Keratinocyte (primary cell): ENCODE measurements at regions not wholly inside any gene's neighbourhood (a gene's known extent, or its start where the extent isn't known, plus 50 kb on each side); places are given as distances from the start of the nearest gene placed in this dataset.

Experiments
- DNase-seq: peaks from one replicate; pipeline ENCODE4 v3.0.0-alpha.2; 2011; ENCODE audit warnings: low read depth, missing footprints, low spot score
- FAIRE-seq: peaks from 2 replicates; lab custom pipeline; 2011; peaks lifted over from hg19 to GRCh38; lab: Jason Lieb, UNC
- H2AFZ ChIP-seq: 2 replicates; pipeline ENCODE4 v1.6.0; 2012; ENCODE audit warnings: low read length, control low read depth, inconsistent platforms; ENCODE audit not compliant: control insufficient read depth
- H3K27ac ChIP-seq: 2 replicates; pipeline ENCODE4 v1.5.1; 2011; ENCODE audit warnings: low read length; ENCODE audit not compliant: control insufficient read depth, insufficient read depth
- H3K27me3 ChIP-seq: 3 replicates; pipeline ENCODE4 v1.6.0; 2011; ENCODE audit warnings: low read length; ENCODE audit not compliant: control insufficient read depth, insufficient read depth; ENCODE audit errors: extremely low read depth
- H3K36me3 ChIP-seq, 2 experiments: 2 replicates in 1 of 2; 3 replicates in 1 of 2; pipeline ENCODE4 v1.5.1; 2011; ENCODE audit warnings: low read length in 2 of 2, mild to moderate bottlenecking in 1 of 2; ENCODE audit not compliant: control insufficient read depth in 2 of 2, insufficient read depth in 2 of 2; ENCODE audit errors: extremely low read depth in 1 of 2
- H3K4me1 ChIP-seq: 3 replicates; pipeline ENCODE4 v1.5.1; 2011; ENCODE audit warnings: low read length; ENCODE audit not compliant: control insufficient read depth, insufficient read depth; ENCODE audit errors: extremely low read depth
- H3K4me2 ChIP-seq: 3 replicates; pipeline ENCODE4 v1.6.0; 2011; ENCODE audit warnings: low read depth, low read length; ENCODE audit not compliant: control insufficient read depth, insufficient read depth; ENCODE audit errors: extremely low read depth
- H3K4me3 ChIP-seq, 3 experiments: fragments of 200-600 bp in 1 of 3; sonication (generic) in 1 of 3; 2 replicates in 2 of 3; 3 replicates in 1 of 3; pipeline ENCODE4 v1.5.1; 2011 to 2016; ENCODE audit warnings: low read length in 3 of 3, mild to moderate bottlenecking in 3 of 3, control low read depth in 2 of 3, inconsistent platforms in 1 of 3, low read depth in 1 of 3, mixed read lengths in 1 of 3, mixed run types in 1 of 3, moderate library complexity in 1 of 3; ENCODE audit not compliant: control insufficient read depth in 2 of 3, insufficient read depth in 2 of 3; ENCODE audit errors: extremely low read depth in 1 of 3
- H3K79me2 ChIP-seq: 2 replicates; pipeline ENCODE4 v1.6.0; 2012; ENCODE audit warnings: low read length; ENCODE audit not compliant: control insufficient read depth, insufficient read depth
- H3K9ac ChIP-seq: 3 replicates; pipeline ENCODE4 v1.6.0; 2011; ENCODE audit warnings: low read length; ENCODE audit not compliant: control insufficient read depth, insufficient read depth; ENCODE audit errors: extremely low read depth
- H3K9me1 ChIP-seq: 3 replicates; pipeline ENCODE4 v1.6.0; 2011; ENCODE audit warnings: low read length; ENCODE audit not compliant: control insufficient read depth, insufficient read depth; ENCODE audit errors: extremely low read depth
- H3K9me3 ChIP-seq: 2 replicates; pipeline ENCODE4 v1.5.1; 2012; ENCODE audit warnings: low read depth, low read length; ENCODE audit not compliant: control insufficient read depth
- H4K20me1 ChIP-seq: 3 replicates; pipeline ENCODE4 v1.6.0; 2011; ENCODE audit warnings: low read length; ENCODE audit not compliant: control insufficient read depth, insufficient read depth; ENCODE audit errors: extremely low read depth
- CTCF ChIP-seq, 3 experiments: IDR thresholded peaks in 1 of 3; conservative IDR thresholded peaks in 1 of 3; optimal IDR thresholded peaks in 1 of 3; 2 replicates in 2 of 3; 3 replicates in 1 of 3; pipeline versions ENCODE3 to v1.5.1; 2011; ENCODE audit warnings: low read length in 3 of 3, mild to moderate bottlenecking in 3 of 3, moderate library complexity in 2 of 3, control low read depth in 1 of 3, inconsistent platforms in 1 of 3; ENCODE audit not compliant: insufficient read depth in 2 of 3; ENCODE audit errors: extremely low read depth in 1 of 3
- EZH2 ChIP-seq: IDR thresholded peaks from one replicate; pipeline ENCODE4 v1.6.1; 2012; ENCODE audit warnings: inconsistent platforms, mild to moderate bottlenecking, low read length, moderate library complexity
- dilution Hi-C: fragments of 300-500 bp; cut with MboI; formaldehyde crosslinking; loops from one replicate; pipeline ENCODE4 v1.7.0; 2020; ENCODE audit warnings: low sequenced_read_pairs; ENCODE audit not compliant: extremely low pct_ligation_motif_present

- dilution Hi-C loops, result no loop called here
- Histone ChIP-seq H3K9ac (no peak overlapping the region), H3K4me1 (peaks cover 15% of the 10 kb centered on the region), H3K36me3 (no peaks in the 10 kb centered on the region), H3K9me3 (no peaks in the 10 kb centered on the region), H3K27ac (no peak overlapping the region), H3K9me1 (no peaks in the 10 kb centered on the region), H3K4me3 (no peak overlapping the region), H3K79me2 (no peaks in the 10 kb centered on the region), H2AFZ (no peak overlapping the region), H3K4me2 (no peak overlapping the region), H4K20me1 (no peaks in the 10 kb centered on the region), H3K27me3 (no peaks in the 10 kb centered on the region)
- FAIRE-seq (no peak), DNase-seq (no peak)
- TF ChIP-seq EZH2, result no peak
- no peak for TF ChIP-seq CTCF (optimal IDR thresholded peaks at IDR 0.05 in 1 of 3, IDR thresholded peaks at IDR 0.05 in 1 of 3, conservative IDR thresholded peaks at IDR 0.05 in 1 of 3; ENCODE audit: extremely low read depth in 1 of 3, insufficient read depth in 2 of 3, low read length in 3 of 3)
Measured at GRCh38 chr7:26553582-26553981, 261.9 kb downstream of the SNX10 start.

GRCh38 chr7:26554952-26555351 is 263.3 kb downstream of the SNX10 start:
- Histone ChIP-seq H3K4me2 (no peak overlapping the region), H4K20me1 (no peaks in the 10 kb centered on the region), H3K36me3 (no peaks in the 10 kb centered on the region), H2AFZ (no peak overlapping the region), H3K4me1 (peaks cover 6% of the 10 kb centered on the region), H3K27me3 (no peaks in the 10 kb centered on the region), H3K9ac (no peak overlapping the region), H3K79me2 (no peaks in the 10 kb centered on the region), H3K27ac (no peak overlapping the region), H3K9me3 (no peaks in the 10 kb centered on the region), H3K9me1 (no peaks in the 10 kb centered on the region), H3K4me3 (no peak overlapping the region)
- no peak for TF ChIP-seq CTCF (optimal IDR thresholded peaks at IDR 0.05 in 1 of 3, IDR thresholded peaks at IDR 0.05 in 1 of 3, conservative IDR thresholded peaks at IDR 0.05 in 1 of 3; ENCODE audit: extremely low read depth in 1 of 3, insufficient read depth in 2 of 3, low read length in 3 of 3)
- no peak for TF ChIP-seq EZH2
- DNase-seq, result no peak
- FAIRE-seq, result no peak
- dilution Hi-C loops, result no loop called here
